Endothelial cell of umbilical vein (primary cell): ENCODE measurements at regions not wholly inside any gene's neighbourhood (a gene's known extent, or its start where the extent isn't known, plus 50 kb on each side); places are given as distances from the start of the nearest gene placed in this dataset.
A peak's percentile ranks its signal among the peaks of the same experiment; 100 is the strongest.

ENCODE experiments used
- BruUV-seq: library from RNA; stranded (reverse); fragments of 400-500 nt; replicated peaks from 2 replicates; lab custom pipeline; 2021; lab: Mats Ljungman, UMichigan
- CTCF ChIA-PET: fragments of 300-600, 350-600 bp; sonication (Branson Sonifier 250); formaldehyde crosslinking; loops from one replicate; lab custom pipeline; 2021; ENCODE audit warnings: antibody characterized with exemption, inconsistent platforms; lab: Charles Lee
- POLR2A ChIA-PET: fragments of 300-600, 350-600 bp; sonication (Branson Sonifier 250); formaldehyde crosslinking; loops from one replicate; lab custom pipeline; 2021; ENCODE audit warnings: antibody characterized with exemption, inconsistent platforms; lab: Charles Lee
- DNase-seq: peaks from one replicate; pipeline ENCODE4 v3.0.0-alpha.2; 2011; ENCODE audit warnings: low read depth, low spot score
- FAIRE-seq: peaks from 2 replicates; lab custom pipeline; 2011; peaks lifted over from hg19 to GRCh38; lab: Jason Lieb, UNC
- H2AFZ ChIP-seq: 2 replicates; pipeline ENCODE4 v1.6.0; 2012; ENCODE audit warnings: low read depth, low read length, control low read depth, inconsistent platforms
- H3K27ac ChIP-seq: 2 replicates; pipeline ENCODE4 v1.5.1; 2011; ENCODE audit warnings: low read depth, mild to moderate bottlenecking, control low read depth, low read length, moderate library complexity; ENCODE audit not compliant: insufficient read depth
- H3K27me3 ChIP-seq, 2 experiments: 2 replicates each; pipeline versions ENCODE4 v1.6.0 to v1.6.1; 2011; ENCODE audit warnings: low read length in 2 of 2, mixed read lengths in 1 of 2; ENCODE audit not compliant: control insufficient read depth in 2 of 2, insufficient read depth in 2 of 2
- H3K36me3 ChIP-seq, 2 experiments: 2 replicates in 1 of 2; 3 replicates in 1 of 2; pipeline ENCODE4 v1.5.1; 2011; ENCODE audit warnings: low read length in 2 of 2, mild to moderate bottlenecking in 1 of 2, moderate library complexity in 1 of 2; ENCODE audit not compliant: control insufficient read depth in 2 of 2, insufficient read depth in 2 of 2; ENCODE audit errors: extremely low read depth in 1 of 2
- H3K4me1 ChIP-seq: 3 replicates; pipeline ENCODE4 v1.5.1; 2011; ENCODE audit warnings: mild to moderate bottlenecking, low read length; ENCODE audit not compliant: control insufficient read depth, insufficient read depth; ENCODE audit errors: extremely low read depth
- H3K4me2 ChIP-seq: 2 replicates; pipeline ENCODE4 v1.6.1; 2011; ENCODE audit warnings: low read length, control low read depth, mixed read lengths; ENCODE audit not compliant: insufficient read depth
- H3K4me3 ChIP-seq, 3 experiments: fragments of 200-600 bp in 1 of 3; sonication (generic), shearing (Covaris generic) in 1 of 3; replicated peaks in 1 of 3; 2 replicates each; pipeline ENCODE4 v1.5.1; 2011 to 2016; ENCODE audit warnings: control low read depth in 3 of 3, low read length in 3 of 3, mild to moderate bottlenecking in 2 of 3, inconsistent platforms in 1 of 3, low read depth in 1 of 3, moderate library complexity in 1 of 3; ENCODE audit not compliant: insufficient read depth in 1 of 3
- H3K79me2 ChIP-seq: 2 replicates; pipeline ENCODE4 v1.6.0; 2012; ENCODE audit warnings: low read length, inconsistent platforms; ENCODE audit not compliant: control insufficient read depth, insufficient read depth
- H3K9ac ChIP-seq: replicated peaks from 2 replicates; pipeline ENCODE3; 2011; ENCODE audit warnings: low read length, control low read depth; ENCODE audit not compliant: insufficient read depth; ENCODE audit errors: extremely low read depth
- H3K9me1 ChIP-seq: replicated peaks from 3 replicates; pipeline ENCODE4 v1.6.0; 2011; ENCODE audit warnings: mild to moderate bottlenecking, low read length; ENCODE audit not compliant: control insufficient read depth, insufficient read depth; ENCODE audit errors: extremely low read depth
- H3K9me3 ChIP-seq: replicated peaks from 2 replicates; pipeline ENCODE4 v1.5.1; 2012; ENCODE audit warnings: low read length, inconsistent platforms; ENCODE audit not compliant: control insufficient read depth, insufficient read depth
- H4K20me1 ChIP-seq: replicated peaks from 2 replicates; pipeline ENCODE3; 2011; ENCODE audit warnings: mild to moderate bottlenecking, low read length; ENCODE audit not compliant: control insufficient read depth, insufficient read depth; ENCODE audit errors: extremely low read depth
- CTCF ChIP-seq, 2 donors: IDR thresholded peaks; 1 replicate in 1 of 2; 2 replicates in 1 of 2; pipeline ENCODE4 v1.5.1; 2011; ENCODE audit warnings: low read length in 2 of 2, mild to moderate bottlenecking in 2 of 2, moderate library complexity in 2 of 2, control low read depth in 1 of 2, inconsistent platforms in 1 of 2, low read depth in 1 of 2; ENCODE audit not compliant: insufficient read depth in 1 of 2; ENCODE audit errors: extremely low read depth in 1 of 2
- EZH2 ChIP-seq: IDR thresholded peaks from 2 replicates; pipeline ENCODE4 v1.6.1; 2012; ENCODE audit warnings: borderline replicate concordance, low read depth, mild to moderate bottlenecking, moderate library complexity, low read length, inconsistent platforms; ENCODE audit not compliant: severe bottlenecking
- FOS ChIP-seq: IDR thresholded peaks from 2 replicates; pipeline ENCODE4 v1.6.1; 2011; ENCODE audit warnings: mild to moderate bottlenecking, low read length, moderate library complexity, borderline replicate concordance; ENCODE audit not compliant: insufficient read depth
- GATA2 ChIP-seq: IDR thresholded peaks from 2 replicates; pipeline ENCODE4 v1.7.0; 2011; ENCODE audit warnings: low read depth, mild to moderate bottlenecking, moderate library complexity, mixed read lengths, low read length; ENCODE audit not compliant: insufficient read length, insufficient read depth
- JUN ChIP-seq: IDR thresholded peaks from 2 replicates; pipeline ENCODE4 v1.6.1; 2011; ENCODE audit warnings: borderline replicate concordance, low read depth; ENCODE audit not compliant: insufficient read length, insufficient read depth
- MAX ChIP-seq: IDR thresholded peaks from 2 replicates; pipeline ENCODE4 v1.6.1; 2011; ENCODE audit not compliant: insufficient read depth, insufficient read length
- MYC ChIP-seq: IDR thresholded peaks from one replicate; pipeline ENCODE4 v1.6.1; 2011; ENCODE audit warnings: mild to moderate bottlenecking, low read depth, low read length
- POLR2A ChIP-seq: IDR thresholded peaks from 2 replicates; pipeline ENCODE4 v1.6.1; 2012; ENCODE audit warnings: low read depth, mild to moderate bottlenecking, control low read depth, low read length
- POLR2AphosphoS5 ChIP-seq: IDR thresholded peaks from 2 replicates; pipeline ENCODE4 v1.6.1; 2012; ENCODE audit warnings: low read depth, mild to moderate bottlenecking, control low read depth, low read length, moderate library complexity; ENCODE audit not compliant: insufficient read depth
- dilution Hi-C: fragments of 300-500 bp; cut with MboI; formaldehyde crosslinking; loops from one replicate; pipeline ENCODE4 v1.15.0; 2019; ENCODE audit warnings: low sequenced_read_pairs; ENCODE audit not compliant: extremely low pct_ligation_motif_present
- intact Hi-C: fragments of 100-400 bp; cut with micrococcal nuclease; formaldehyde crosslinking; loops from one replicate; pipeline ENCODE4 v1.10.0; 2022

GRCh38 chr21:15301736-15302135 lies 236.9 kb upstream of the NRIP1 start:
- DNase-seq (peak; percentile 42), FAIRE-seq (no peak)
- H3K9me1 ChIP-seq: no peaks in the 10 kb centered on the region
- no peak overlapping the region for H3K9ac ChIP-seq
- no peaks in the 10 kb centered on the region for H4K20me1 ChIP-seq
- no peak overlapping the region for H3K27ac ChIP-seq
- H3K9me3 ChIP-seq: no peaks in the 10 kb centered on the region
- no peak overlapping the region for H2AFZ ChIP-seq
- ChIA-PET CTCF (no interaction called here), POLR2A (no interaction called here)
- no peaks in the 10 kb centered on the region for H3K36me3 ChIP-seq
- intact Hi-C loops (no loop called here), dilution Hi-C loops (no loop called here)
- H3K4me2 ChIP-seq: no peak overlapping the region
- peaks cover 4% of the 10 kb centered on the region for H3K4me1 ChIP-seq
- BruUV-seq: no TSS peak
- no peaks in the 10 kb centered on the region for H3K79me2 ChIP-seq
- TF ChIP-seq MYC (no peak), EZH2 (no peak), GATA2 (no peak), FOS (no peak), POLR2AphosphoS5 (no peak), POLR2A (no peak), MAX (no peak), JUN (no peak), CTCF (IDR thresholded peaks at IDR 0.05; ENCODE audit: extremely low read depth in 1 of 2, insufficient read depth in 1 of 2, low read depth in 1 of 2, low read length in 2 of 2) (no peak)
- H3K27me3 ChIP-seq: no peaks in the 10 kb centered on the region
- no peak overlapping the region for H3K4me3 ChIP-seq
